ENCODE measurements at regions not wholly inside any gene's neighbourhood (a gene's known extent, or its start where the extent isn't known, plus 50 kb on each side); places are given as distances from the start of the nearest gene placed in this dataset.

DNA sequence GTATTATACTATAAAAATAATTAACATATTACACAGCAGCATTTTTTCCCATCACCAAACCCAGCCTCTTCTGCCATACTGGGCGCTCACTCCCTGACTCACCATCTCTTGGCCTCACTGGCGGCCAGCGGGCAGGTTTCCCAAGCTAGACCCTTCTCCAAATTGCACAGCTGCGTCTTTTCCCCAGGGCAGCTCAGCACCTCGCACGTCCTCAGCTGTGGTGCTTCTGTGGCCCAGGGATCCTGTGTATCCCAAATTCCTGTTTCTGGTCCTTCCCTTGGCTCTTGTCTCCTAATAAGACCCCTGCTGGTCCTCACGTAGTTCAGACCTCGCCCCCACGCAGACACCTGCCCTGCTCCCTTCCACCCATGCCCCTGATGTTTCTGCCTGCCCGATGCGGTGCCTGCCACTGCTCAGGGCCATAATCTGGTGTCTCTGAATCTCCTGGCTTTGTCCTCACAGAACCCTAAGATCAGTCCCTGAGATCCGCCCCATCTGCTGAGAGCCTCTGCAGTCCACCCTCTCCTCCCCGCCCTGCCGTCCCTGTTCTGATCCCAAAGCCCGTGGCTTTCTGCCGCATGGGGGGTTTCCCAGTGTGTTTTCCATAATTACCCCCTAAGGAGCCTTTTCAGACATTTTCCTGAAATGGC lies 290.1 kb downstream of the TCERG1L start:
- no peak for TF ChIP-seq CTCF (IDR thresholded peaks at IDR 0.05)
- TF ChIP-seq POLR2A (IDR thresholded peaks at IDR 0.05) = no peak
- peak in 2 of 3 donors; percentile 15 to 23 for DNase-seq
- H3K9me3 ChIP-seq = no peaks in the 10 kb centered on the region
- H3K4me3 ChIP-seq = no peak overlapping the region
- no peaks in the 10 kb centered on the region for H3K4me1 ChIP-seq
- H3K27me3 ChIP-seq = no peaks in the 10 kb centered on the region
- H3K36me3 ChIP-seq = no peaks in the 10 kb centered on the region
- H3K27ac ChIP-seq = no peak overlapping the region

- TF ChIP-seq POLR2A (IDR thresholded peaks at IDR 0.05) (no peak), CTCF (IDR thresholded peaks at IDR 0.05) (no peak)
Observed at GRCh38 chr10:131021969-131022368, 289.6 kb downstream of the TCERG1L start.

DNA sequence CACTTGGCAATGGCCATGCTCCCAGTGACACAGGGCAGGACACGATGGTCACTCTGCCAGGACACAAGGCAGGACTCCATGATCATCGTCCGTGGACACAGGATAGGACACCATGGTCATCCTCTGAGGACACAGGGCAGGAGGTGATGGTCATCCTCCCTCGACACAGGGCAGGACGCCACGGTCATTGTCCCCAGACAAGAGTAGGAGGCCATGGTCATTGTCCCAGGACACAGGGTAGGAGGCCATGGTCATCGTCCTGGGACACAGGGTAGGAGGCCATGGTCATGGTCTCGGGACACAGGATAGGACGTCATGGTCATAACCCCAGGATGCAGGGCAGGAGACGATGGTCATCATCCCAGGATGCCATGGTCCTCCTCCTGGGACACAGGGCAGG lies 289.2 kb downstream of the TCERG1L start:
- peak in 1 of 3 donors; percentile 15 for DNase-seq
- no peaks in the 10 kb centered on the region for H3K27me3 ChIP-seq
- TF ChIP-seq POLR2A (IDR thresholded peaks at IDR 0.05) (no peak), CTCF (IDR thresholded peaks at IDR 0.05) (no peak)
- no peaks in the 10 kb centered on the region for H3K9me3 ChIP-seq
- no peak overlapping the region for H3K4me3 ChIP-seq
- H3K4me1 ChIP-seq = no peaks in the 10 kb centered on the region
- no peak overlapping the region for H3K27ac ChIP-seq
- no peaks in the 10 kb centered on the region for H3K36me3 ChIP-seq

More at GRCh38 chr10:131021969-131022368, 289.6 kb downstream of the TCERG1L start:
- Histone ChIP-seq H3K27me3 (no peaks in the 10 kb centered on the region), H3K4me1 (no peaks in the 10 kb centered on the region), H3K4me3 (no peak overlapping the region), H3K27ac (no peak overlapping the region), H3K36me3 (no peaks in the 10 kb centered on the region), H3K9me3 (no peaks in the 10 kb centered on the region)
- peak in 1 of 3 donors; percentile 18 for DNase-seq

GRCh38 chr10:131022981-131023380 lies 288.5 kb downstream of the TCERG1L start:
- no peak overlapping the region for H3K27ac ChIP-seq
- H3K36me3 ChIP-seq = no peaks in the 10 kb centered on the region
- H3K27me3 ChIP-seq = no peaks in the 10 kb centered on the region
- peak in 2 of 3 donors; percentile 7 to 13 for DNase-seq
- TF ChIP-seq POLR2A (IDR thresholded peaks at IDR 0.05) = no peak
- no peak for TF ChIP-seq CTCF (IDR thresholded peaks at IDR 0.05)
- no peaks in the 10 kb centered on the region for H3K4me1 ChIP-seq
- H3K9me3 ChIP-seq = no peaks in the 10 kb centered on the region
- no peak overlapping the region for H3K4me3 ChIP-seq

GRCh38 chr10:131024259-131025131 lies 287.0 kb downstream of the TCERG1L start:
- Histone ChIP-seq H3K4me1 (no peaks in the 10 kb centered on the region), H3K36me3 (no peaks in the 10 kb centered on the region), H3K4me3 (no peak overlapping the region), H3K9me3 (no peaks in the 10 kb centered on the region), H3K27me3 (no peaks in the 10 kb centered on the region), H3K27ac (no peak overlapping the region)
- DNase-seq = peak in 2 of 3 donors; percentile 4 to 22
- no peak for TF ChIP-seq POLR2A (IDR thresholded peaks at IDR 0.05)
- TF ChIP-seq CTCF (IDR thresholded peaks at IDR 0.05) = no peak

Data from Peyer's patch (tissue), 4 donors.